ENCODE measurements at regions not wholly inside any gene's neighbourhood (a gene's known extent, or its start where the extent isn't known, plus 50 kb on each side); places are given as distances from the start of the nearest gene placed in this dataset.
"Not testable (repeated sequence)": the region's sequence is repeated elsewhere in the genome, so short reads cannot be mapped to it uniquely, and the experiment has no call there.

- H3K4me2 ChIP-seq (ENCODE audit: low read length) = no peak overlapping the region
- no peak for DNase-seq (ENCODE audit: low spot score)
- no peaks in the 10 kb centered on the region for H3K9me2 ChIP-seq (ENCODE audit: insufficient read depth, low read length)
- no peak for TF ChIP-seq EZH2phosphoT487 (IDR thresholded peaks at IDR 0.05; ENCODE audit: borderline replicate concordance, low read depth, low read length)
- intact Hi-C loops (cut with micrococcal nuclease; ENCODE audit: unreplicated experiment) = no loop called here
- no peak overlapping the region for H3K27ac ChIP-seq (ENCODE audit: low read depth, low read length, poor library complexity, severe bottlenecking)
- no peaks in the 10 kb centered on the region for H3K9me3 ChIP-seq (ENCODE audit: low read length)
- H3K4me3 ChIP-seq (ENCODE audit: low read depth, low read length, poor library complexity, severe bottlenecking) = no peak overlapping the region
- CTCF ChIA-PET (ENCODE audit: unreplicated experiment) = no interaction called here
- H3K36me3 ChIP-seq (ENCODE audit: insufficient read depth, low read length) = no peaks in the 10 kb centered on the region
- H3K79me2 ChIP-seq (ENCODE audit: insufficient read depth, low read depth, low read length) = no peaks in the 10 kb centered on the region
- no TSS peak for BruUV-seq (replicated peaks)
- no peaks in the 10 kb centered on the region for H4K20me1 ChIP-seq (ENCODE audit: insufficient read depth, low read length)
- POLR2A ChIA-PET = interaction anchor here (0.7 kb wide), 1 partner anchor 39 kb away, joined by 3 read pairs; no protein-coding TSS in a partner anchor
- no peaks in the 10 kb centered on the region for H3K4me1 ChIP-seq (ENCODE audit: insufficient read depth, low read length, poor library complexity, severe bottlenecking)
- no peak overlapping the region for H2AFZ ChIP-seq (ENCODE audit: low read length)
Observed at GRCh38 chr3:81063896-81064295, 697.5 kb downstream of the GBE1 start.

DNA sequence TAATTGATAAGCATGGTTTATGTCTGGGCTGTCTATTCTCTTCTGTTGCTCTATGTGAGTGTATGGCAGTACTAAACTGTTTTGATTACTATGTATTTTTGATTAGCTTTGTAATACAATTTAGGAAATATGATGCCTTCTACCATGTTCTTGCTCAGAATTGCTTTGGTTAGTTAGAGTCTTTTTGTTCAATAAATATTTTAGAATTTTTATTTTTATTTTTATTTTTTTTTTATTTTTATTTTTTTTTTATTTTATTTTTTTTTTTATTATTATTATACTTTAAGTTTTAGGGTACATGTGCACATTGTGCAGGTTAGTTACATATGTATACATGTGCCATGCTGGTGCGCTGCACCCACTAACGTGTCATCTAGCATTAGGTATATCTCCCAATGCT lies 710.3 kb downstream of the GBE1 start:
- H3K9me3 ChIP-seq (ENCODE audit: low read length); H3K27ac ChIP-seq (ENCODE audit: low read depth, low read length, poor library complexity, severe bottlenecking); H3K36me3 ChIP-seq (ENCODE audit: insufficient read depth, low read length); H4K20me1 ChIP-seq (ENCODE audit: insufficient read depth, low read length); H3K4me2 ChIP-seq (ENCODE audit: low read length); intact Hi-C loops (cut with micrococcal nuclease; ENCODE audit: unreplicated experiment); H3K79me2 ChIP-seq (ENCODE audit: insufficient read depth, low read depth, low read length); BruUV-seq (replicated peaks); DNase-seq (ENCODE audit: low spot score); H3K4me3 ChIP-seq (ENCODE audit: low read depth, low read length, poor library complexity, severe bottlenecking); CTCF ChIA-PET (ENCODE audit: unreplicated experiment); H2AFZ ChIP-seq (ENCODE audit: low read length); POLR2A ChIA-PET; H3K4me1 ChIP-seq (ENCODE audit: insufficient read depth, low read length, poor library complexity, severe bottlenecking); H3K9me2 ChIP-seq (ENCODE audit: insufficient read depth, low read length): not testable (repeated sequence)

- no TSS peak for BruUV-seq (replicated peaks)
- DNase-seq (ENCODE audit: low spot score) = no peak
- Histone ChIP-seq H3K27ac (ENCODE audit: low read depth, low read length, poor library complexity, severe bottlenecking) (no peak overlapping the region), H3K9me3 (ENCODE audit: low read length) (no peaks in the 10 kb centered on the region), H2AFZ (ENCODE audit: low read length) (no peak overlapping the region), H3K9me2 (ENCODE audit: insufficient read depth, low read length) (no peaks in the 10 kb centered on the region), H4K20me1 (ENCODE audit: insufficient read depth, low read length) (no peaks in the 10 kb centered on the region), H3K4me2 (ENCODE audit: low read length) (no peak overlapping the region), H3K79me2 (ENCODE audit: insufficient read depth, low read depth, low read length) (no peaks in the 10 kb centered on the region), H3K4me3 (ENCODE audit: low read depth, low read length, poor library complexity, severe bottlenecking) (no peak overlapping the region), H3K4me1 (ENCODE audit: insufficient read depth, low read length, poor library complexity, severe bottlenecking) (no peaks in the 10 kb centered on the region), H3K36me3 (ENCODE audit: insufficient read depth, low read length) (no peaks in the 10 kb centered on the region)
- intact Hi-C loops (cut with micrococcal nuclease; ENCODE audit: unreplicated experiment) = no loop called here
- ChIA-PET CTCF (ENCODE audit: unreplicated experiment) (no interaction called here), POLR2A (interaction anchor here (0.7 to 1.7 kb wide), 2 partner anchors 11 to 841 kb away, joined by 3 to 4 read pairs; no protein-coding TSS in a partner anchor)
- TF ChIP-seq, protein P1, sequence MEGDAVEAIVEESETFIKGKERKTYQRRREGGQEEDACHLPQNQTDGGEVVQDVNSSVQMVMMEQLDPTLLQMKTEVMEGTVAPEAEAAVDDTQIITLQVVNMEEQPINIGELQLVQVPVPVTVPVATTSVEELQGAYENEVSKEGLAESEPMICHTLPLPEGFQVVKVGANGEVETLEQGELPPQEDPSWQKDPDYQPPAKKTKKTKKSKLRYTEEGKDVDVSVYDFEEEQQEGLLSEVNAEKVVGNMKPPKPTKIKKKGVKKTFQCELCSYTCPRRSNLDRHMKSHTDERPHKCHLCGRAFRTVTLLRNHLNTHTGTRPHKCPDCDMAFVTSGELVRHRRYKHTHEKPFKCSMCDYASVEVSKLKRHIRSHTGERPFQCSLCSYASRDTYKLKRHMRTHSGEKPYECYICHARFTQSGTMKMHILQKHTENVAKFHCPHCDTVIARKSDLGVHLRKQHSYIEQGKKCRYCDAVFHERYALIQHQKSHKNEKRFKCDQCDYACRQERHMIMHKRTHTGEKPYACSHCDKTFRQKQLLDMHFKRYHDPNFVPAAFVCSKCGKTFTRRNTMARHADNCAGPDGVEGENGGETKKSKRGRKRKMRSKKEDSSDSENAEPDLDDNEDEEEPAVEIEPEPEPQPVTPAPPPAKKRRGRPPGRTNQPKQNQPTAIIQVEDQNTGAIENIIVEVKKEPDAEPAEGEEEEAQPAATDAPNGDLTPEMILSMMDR (conservative IDR thresholded peaks at IDR 0.05; ENCODE audit: low read length) = no peak
- TF ChIP-seq EZH2phosphoT487 (IDR thresholded peaks at IDR 0.05; ENCODE audit: borderline replicate concordance, low read depth, low read length) = no peak
Observed at GRCh38 chr3:81048058-81048665, 713.3 kb downstream of the GBE1 start.

DNA sequence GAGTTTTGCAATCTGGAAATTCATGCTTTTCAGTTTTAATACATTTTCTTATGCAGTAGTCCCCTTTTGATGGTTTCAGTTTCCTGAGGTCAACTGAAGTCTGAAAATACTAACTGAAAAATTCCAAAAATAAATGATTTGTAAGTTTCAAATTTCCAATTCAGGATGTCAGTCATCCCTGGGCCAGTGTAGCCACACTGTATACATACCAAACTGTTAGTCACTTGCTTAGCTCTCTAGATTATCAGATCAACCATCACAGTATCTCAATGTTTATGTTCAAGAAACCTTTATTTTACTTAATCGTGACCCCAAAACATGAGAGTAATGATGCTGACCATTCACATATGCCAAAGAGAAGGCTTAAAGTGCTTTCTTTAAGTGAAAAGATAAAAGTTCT lies 715.5 kb downstream of the GBE1 start:
- Histone ChIP-seq H3K9me3 (ENCODE audit: low read length) (no peaks in the 10 kb centered on the region), H3K4me2 (ENCODE audit: low read length) (no peak overlapping the region), H3K36me3 (ENCODE audit: insufficient read depth, low read length) (no peaks in the 10 kb centered on the region), H3K27ac (ENCODE audit: low read depth, low read length, poor library complexity, severe bottlenecking) (no peak overlapping the region), H2AFZ (ENCODE audit: low read length) (no peak overlapping the region), H3K4me3 (ENCODE audit: low read depth, low read length, poor library complexity, severe bottlenecking) (no peak overlapping the region), H4K20me1 (ENCODE audit: insufficient read depth, low read length) (no peaks in the 10 kb centered on the region), H3K9me2 (ENCODE audit: insufficient read depth, low read length) (no peaks in the 10 kb centered on the region), H3K79me2 (ENCODE audit: insufficient read depth, low read depth, low read length) (no peaks in the 10 kb centered on the region), H3K4me1 (ENCODE audit: insufficient read depth, low read length, poor library complexity, severe bottlenecking) (no peaks in the 10 kb centered on the region)
- POLR2A ChIA-PET = no interaction called here
- TF ChIP-seq, protein P1 (conservative IDR thresholded peaks at IDR 0.05; ENCODE audit: low read length) = no peak
- intact Hi-C loops (cut with micrococcal nuclease; ENCODE audit: unreplicated experiment) = no loop called here
- CTCF ChIA-PET (ENCODE audit: unreplicated experiment) = no interaction called here
- BruUV-seq (replicated peaks) = no TSS peak
- no peak for DNase-seq (ENCODE audit: low spot score)
